Effector CD4-positive, alpha-beta T cell (primary cell): ENCODE measurements at regions not wholly inside any gene's neighbourhood (a gene's known extent, or its start where the extent isn't known, plus 50 kb on each side); places are given as distances from the start of the nearest gene placed in this dataset.
"Not testable (repeated sequence)": the region's sequence is repeated elsewhere in the genome, so short reads cannot be mapped to it uniquely, and the experiment has no call there.

Experiments used
- DNase-seq: peaks from one replicate; pipeline ENCODE4 v3.0.0-alpha.2; 2020

- no peak for DNase-seq
Measured at GRCh38 chr14:52202151-52202550, 65.3 kb upstream of the PTGDR start.

GRCh38 chr14:52190337-52190931 lies 77.1 kb upstream of the PTGDR start:
- DNase-seq, result no peak

- DNase-seq, result no peak
Measured at GRCh38 chr14:52189325-52189724, 78.2 kb upstream of the PTGDR start.

GRCh38 chr14:52188381-52188780 lies 79.1 kb upstream of the PTGDR start:
- DNase-seq, result no peak

- DNase-seq, result no peak
Measured at GRCh38 chr14:52185178-52185577, 82.3 kb upstream of the PTGDR start.

GRCh38 chr14:52182853-52183252 lies 84.6 kb upstream of the PTGDR start:
- no peak for DNase-seq

- DNase-seq, result no peak
Measured at GRCh38 chr14:52179141-52179790, 88.2 kb upstream of the PTGDR start.

- DNase-seq, result peak; percentile 11
Measured at GRCh38 chr14:52175982-52176502, 91.5 kb upstream of the PTGDR start.

- not testable (repeated sequence) for DNase-seq
Measured at GRCh38 chr14:52171932-52172331, 95.6 kb upstream of the PTGDR start.

- no peak for DNase-seq
Measured at GRCh38 chr14:52166822-52167221, 98.0 kb upstream of the NID2 start.

- DNase-seq, result no peak
Measured at GRCh38 chr14:52155651-52156213, 86.9 kb upstream of the NID2 start.

GRCh38 chr14:52154992-52155650 lies 86.3 kb upstream of the NID2 start:
- DNase-seq, result no peak

- no peak for DNase-seq
Measured at GRCh38 chr14:52153939-52154338, 85.1 kb upstream of the NID2 start.

GRCh38 chr14:52150162-52150561 lies 81.3 kb upstream of the NID2 start:
- no peak for DNase-seq

GRCh38 chr14:52148371-52148770 lies 79.5 kb upstream of the NID2 start:
- DNase-seq, result no peak

- no peak for DNase-seq
Measured at GRCh38 chr14:52146504-52146903, 77.6 kb upstream of the NID2 start.

GRCh38 chr14:52144099-52144498 lies 75.2 kb upstream of the NID2 start:
- DNase-seq, result not testable (repeated sequence)

- no peak for DNase-seq
Measured at GRCh38 chr14:52142504-52142903, 73.6 kb upstream of the NID2 start.

- no peak for DNase-seq
Measured at GRCh38 chr14:52131640-52132320, 62.9 kb upstream of the NID2 start.

- no peak for DNase-seq
Measured at GRCh38 chr14:52129721-52130120, 60.9 kb upstream of the NID2 start.

- no peak for DNase-seq
Measured at GRCh38 chr14:52125885-52126284, 57.0 kb upstream of the NID2 start.

- DNase-seq, result no peak
Measured at GRCh38 chr14:52124791-52125684, 56.2 kb upstream of the NID2 start.
